NB4 (cell line): ENCODE measurements at regions not wholly inside any gene's neighbourhood (a gene's known extent, or its start where the extent isn't known, plus 50 kb on each side); places are given as distances from the start of the nearest gene placed in this dataset.

Source experiments
- MAX ChIP-seq: IDR thresholded peaks from 2 replicates; pipeline ENCODE4 v1.6.1; 2011; ENCODE audit warnings: low read depth, low read length
- MYC ChIP-seq: IDR thresholded peaks from 2 replicates; pipeline ENCODE4 v1.6.1; 2011; ENCODE audit warnings: low read depth, low read length
- POLR2A ChIP-seq: IDR thresholded peaks from 2 replicates; pipeline ENCODE4 v1.6.1; 2011; ENCODE audit warnings: mild to moderate bottlenecking; ENCODE audit not compliant: insufficient read length; ENCODE audit errors: extremely low read depth
- TF ChIP-seq, protein P1 (sequence below): IDR thresholded peaks from one replicate; pipeline ENCODE4 v1.5.1; 2012; ENCODE audit warnings: low read depth, low read length

GRCh38 chr2:239778042-239778851 lies 246.9 kb downstream of the NDUFA10 start:
- TF ChIP-seq, protein P1, sequence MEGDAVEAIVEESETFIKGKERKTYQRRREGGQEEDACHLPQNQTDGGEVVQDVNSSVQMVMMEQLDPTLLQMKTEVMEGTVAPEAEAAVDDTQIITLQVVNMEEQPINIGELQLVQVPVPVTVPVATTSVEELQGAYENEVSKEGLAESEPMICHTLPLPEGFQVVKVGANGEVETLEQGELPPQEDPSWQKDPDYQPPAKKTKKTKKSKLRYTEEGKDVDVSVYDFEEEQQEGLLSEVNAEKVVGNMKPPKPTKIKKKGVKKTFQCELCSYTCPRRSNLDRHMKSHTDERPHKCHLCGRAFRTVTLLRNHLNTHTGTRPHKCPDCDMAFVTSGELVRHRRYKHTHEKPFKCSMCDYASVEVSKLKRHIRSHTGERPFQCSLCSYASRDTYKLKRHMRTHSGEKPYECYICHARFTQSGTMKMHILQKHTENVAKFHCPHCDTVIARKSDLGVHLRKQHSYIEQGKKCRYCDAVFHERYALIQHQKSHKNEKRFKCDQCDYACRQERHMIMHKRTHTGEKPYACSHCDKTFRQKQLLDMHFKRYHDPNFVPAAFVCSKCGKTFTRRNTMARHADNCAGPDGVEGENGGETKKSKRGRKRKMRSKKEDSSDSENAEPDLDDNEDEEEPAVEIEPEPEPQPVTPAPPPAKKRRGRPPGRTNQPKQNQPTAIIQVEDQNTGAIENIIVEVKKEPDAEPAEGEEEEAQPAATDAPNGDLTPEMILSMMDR, result no peak
- TF ChIP-seq POLR2A (no peak), MYC (no peak), MAX (no peak)
